IMR-90 (cell line): ENCODE measurements at regions not wholly inside any gene's neighbourhood (a gene's known extent, or its start where the extent isn't known, plus 50 kb on each side); places are given as distances from the start of the nearest gene placed in this dataset.

Experiments
- ATAC-seq: fragments of 200-7000 bp; cut with Tn5 transposase; 2 replicates; pipeline ENCODE4 v1.9.1; 2020; ENCODE audit warnings: low read depth, mild to moderate bottlenecking, moderate library complexity
- BruUV-seq: library from RNA; stranded (reverse); fragments of 400-500 nt; replicated peaks from 2 replicates; lab custom pipeline; 2021; lab: Mats Ljungman, UMichigan
- CTCF ChIA-PET: fragments of 300-600 bp; formaldehyde crosslinking; extraction: SDS; loops from one replicate; lab custom pipeline; 2021; ENCODE audit warnings: antibody characterized with exemption; lab: Yijun Ruan, JAX
- POLR2A ChIA-PET: fragments of 300-600 bp; sonication (Branson Sonifier 250); formaldehyde crosslinking; loops from one replicate; lab custom pipeline; 2022; ENCODE audit warnings: antibody characterized with exemption; ENCODE audit not compliant: unreplicated experiment; lab: Charles Lee
- DNase-seq: peaks from one replicate; pipeline ENCODE4 v3.0.0; 2013
- H2AFZ ChIP-seq: replicated peaks from 2 replicates; pipeline ENCODE3; 2013; ENCODE audit warnings: low read length, mild to moderate bottlenecking; ENCODE audit not compliant: poor library complexity
- H2AK5ac ChIP-seq: 2 replicates; pipeline ENCODE4 v1.6.1; 2013; ENCODE audit warnings: low read depth, low read length, inconsistent platforms
- H2AK9ac ChIP-seq: replicated peaks from 2 replicates; pipeline ENCODE3; 2013; ENCODE audit warnings: mild to moderate bottlenecking, low read depth, low read length, moderate library complexity; ENCODE audit not compliant: poor library complexity
- H2BK120ac ChIP-seq: 2 replicates; pipeline ENCODE4 v1.6.1; 2013; ENCODE audit warnings: low read depth, low read length, inconsistent platforms
- H2BK15ac ChIP-seq: 3 replicates; pipeline ENCODE4 v1.6.1; 2013; ENCODE audit warnings: low read depth, low read length, inconsistent platforms
- H2BK20ac ChIP-seq: 2 replicates; pipeline ENCODE4 v1.6.1; 2013; ENCODE audit warnings: low read depth, mild to moderate bottlenecking, inconsistent platforms, low read length, moderate library complexity
- H2BK5ac ChIP-seq: 2 replicates; pipeline ENCODE4 v1.6.1; 2013; ENCODE audit warnings: mild to moderate bottlenecking, low read depth, low read length, inconsistent platforms; ENCODE audit not compliant: poor library complexity, severe bottlenecking
- H3K14ac ChIP-seq: replicated peaks from 2 replicates; pipeline ENCODE4 v1.6.1; 2013; ENCODE audit warnings: low read depth, low read length, inconsistent platforms
- H3K18ac ChIP-seq: 2 replicates; pipeline ENCODE4 v1.6.1; 2013; ENCODE audit warnings: low read depth, low read length, control low read depth
- H3K23ac ChIP-seq: 2 replicates; pipeline ENCODE4 v1.6.1; 2013; ENCODE audit warnings: low read depth, low read length, inconsistent platforms
- H3K27ac ChIP-seq: 2 replicates; pipeline ENCODE4 v1.5.1; 2013; ENCODE audit warnings: mild to moderate bottlenecking, control low read depth, low read length; ENCODE audit not compliant: insufficient read depth
- H3K27me3 ChIP-seq: 2 replicates; pipeline ENCODE4 v1.6.1; 2013; ENCODE audit warnings: low read length; ENCODE audit not compliant: control insufficient read depth, insufficient read depth
- H3K36me3 ChIP-seq: 2 replicates; pipeline ENCODE4 v1.6.1; 2013; ENCODE audit warnings: low read length, mixed read lengths; ENCODE audit not compliant: control insufficient read depth, insufficient read depth
- H3K4ac ChIP-seq: 2 replicates; pipeline ENCODE4 v1.6.1; 2013; ENCODE audit warnings: low read depth, low read length, inconsistent platforms
- H3K4me1 ChIP-seq: 2 replicates; pipeline ENCODE4 v1.6.1; 2013; ENCODE audit warnings: low read length, mixed read lengths; ENCODE audit not compliant: control insufficient read depth, insufficient read depth
- H3K4me2 ChIP-seq: 2 replicates; pipeline ENCODE4 v1.6.1; 2013; ENCODE audit warnings: low read depth, mild to moderate bottlenecking, control low read depth, low read length, moderate library complexity
- H3K4me3 ChIP-seq: 2 replicates; pipeline ENCODE4 v1.5.1; 2013; ENCODE audit warnings: low read depth, mild to moderate bottlenecking, control low read depth, low read length, moderate library complexity; ENCODE audit not compliant: insufficient read depth
- H3K56ac ChIP-seq: 2 replicates; pipeline ENCODE4 v1.6.1; 2013; ENCODE audit warnings: low read length, inconsistent platforms; ENCODE audit not compliant: insufficient read depth; ENCODE audit errors: extremely low read depth
- H3K79me1 ChIP-seq, 2 experiments: 2 replicates each; pipeline ENCODE4 v1.6.1; 2013; ENCODE audit warnings: low read length in 2 of 2, inconsistent platforms in 1 of 2, low read depth in 1 of 2
- H3K9ac ChIP-seq: 2 replicates; pipeline ENCODE4 v1.6.1; 2013; ENCODE audit warnings: low read depth, low read length, control low read depth
- H3K9me1 ChIP-seq: 2 replicates; pipeline ENCODE4 v1.6.1; 2013; ENCODE audit warnings: low read length, inconsistent platforms; ENCODE audit not compliant: insufficient read depth
- H3K9me3 ChIP-seq: 2 replicates; pipeline ENCODE4 v1.6.1; 2013; ENCODE audit warnings: low read length; ENCODE audit not compliant: control insufficient read depth, insufficient read depth
- H4K20me1 ChIP-seq: 2 replicates; pipeline ENCODE4 v1.6.1; 2013; ENCODE audit warnings: low read length, inconsistent platforms; ENCODE audit not compliant: insufficient read depth
- H4K5ac ChIP-seq: 2 replicates; pipeline ENCODE4 v1.6.1; 2013; ENCODE audit warnings: mild to moderate bottlenecking, low read depth, low read length, control low read depth
- H4K8ac ChIP-seq, 2 experiments: 2 replicates each; pipeline ENCODE4 v1.6.1; 2013; ENCODE audit warnings: low read depth in 2 of 2, low read length in 2 of 2, control low read depth in 1 of 2, inconsistent platforms in 1 of 2
- H4K91ac ChIP-seq: 2 replicates; pipeline ENCODE4 v1.6.1; 2013; ENCODE audit warnings: low read depth, low read length, inconsistent platforms; ENCODE audit not compliant: insufficient read depth
- ELK1 ChIP-seq: fragments of 150-350 bp; IDR thresholded peaks from 2 replicates; pipeline ENCODE4 v1.6.1; 2016; ENCODE audit warnings: low read depth, mild to moderate bottlenecking, low read length, moderate library complexity, borderline replicate concordance
- MAZ ChIP-seq: IDR thresholded peaks from 2 replicates; pipeline ENCODE4 v1.6.1; 2012; ENCODE audit warnings: low read depth, mild to moderate bottlenecking, low read length, improper control_type of control experiment, moderate library complexity, borderline replicate concordance
- NFE2L2 ChIP-seq: fragments of 150-350 bp; IDR thresholded peaks from 2 replicates; pipeline ENCODE4 v1.6.1; 2016; ENCODE audit warnings: low read depth, mild to moderate bottlenecking, low read length
- RAD21 ChIP-seq: IDR thresholded peaks from 2 replicates; pipeline ENCODE4 v1.6.1; 2012; ENCODE audit warnings: low read length, improper control_type of control experiment
- RFX5 ChIP-seq: IDR thresholded peaks from 2 replicates; pipeline ENCODE4 v1.8.0; 2012; ENCODE audit warnings: low read depth, mild to moderate bottlenecking, low read length, moderate library complexity
- WGBS, 2 experiments: methylation state at CpG; one replicate each; pipeline versions ENCODE4 v1.1.5 to v1.1.7; 2013; ENCODE audit warnings: missing lambda C conversion rate in 2 of 2; ENCODE audit not compliant: insufficient read length in 1 of 2; ENCODE audit errors: extremely low coverage in 2 of 2; 5-methylcytosine and 5-hydroxymethylcytosine counted together
- dilution Hi-C: fragments of 300-500 bp; cut with HindIII; formaldehyde crosslinking; loops from one replicate; pipeline ENCODE4 v1.14.3; 2018; ENCODE audit warnings: low sequenced_read_pairs; ENCODE audit not compliant: unreplicated experiment
- in situ Hi-C: fragments of 300-500 bp; cut with MboI; formaldehyde crosslinking; loops from 3 replicates; pipeline ENCODE4 v1.14.3; 2019; ENCODE audit warnings: low sequenced_read_pairs, inconsistent platforms, mixed read lengths
- intact Hi-C: fragments of 100-400 bp; cut with micrococcal nuclease; formaldehyde crosslinking; loops from 2 replicates; pipeline ENCODE4 v1.10.0; 2022
- TF ChIP-seq, protein P1 (sequence below): fragments of 150-350 bp; IDR thresholded peaks from 2 replicates; pipeline ENCODE4 v1.6.1; 2017; ENCODE audit warnings: mild to moderate bottlenecking, antibody characterized with exemption, low read length, low read depth

GRCh38 chr10:21170216-21170615, 273.1 kb upstream of the NEBL start:
- Histone ChIP-seq H3K14ac (no peak overlapping the region), H4K20me1 (no peaks in the 10 kb centered on the region), H2BK120ac (no peak overlapping the region), H3K4me2 (no peak overlapping the region), H3K4me3 (no peak overlapping the region), H3K27ac (no peak overlapping the region), H4K91ac (no peak overlapping the region), H3K4me1 (no peaks in the 10 kb centered on the region), H3K9me3 (no peaks in the 10 kb centered on the region), H3K27me3 (peaks cover 27% of the 10 kb centered on the region), H2BK20ac (no peak overlapping the region), H3K36me3 (no peaks in the 10 kb centered on the region), H2AK5ac (no peak overlapping the region), H3K18ac (no peak overlapping the region), H3K23ac (no peak overlapping the region), H4K5ac (no peak overlapping the region), H3K56ac (no peak overlapping the region), H3K79me1 (no peaks in the 10 kb centered on the region), H3K4ac (no peak overlapping the region), H2AK9ac (no peak overlapping the region), H3K9me1 (no peaks in the 10 kb centered on the region), H3K9ac (no peak overlapping the region), H2BK15ac (no peak overlapping the region), H4K8ac (no peak overlapping the region), H2AFZ (no peak overlapping the region), H2BK5ac (no peak overlapping the region)
- CTCF ChIA-PET, result no interaction called here
- in situ Hi-C loops, result no loop called here
- DNase-seq, result no peak
- TF ChIP-seq ELK1 (no peak), RFX5 (no peak), MAZ (no peak), RAD21 (no peak), NFE2L2 (no peak)
- TF ChIP-seq, protein P1, sequence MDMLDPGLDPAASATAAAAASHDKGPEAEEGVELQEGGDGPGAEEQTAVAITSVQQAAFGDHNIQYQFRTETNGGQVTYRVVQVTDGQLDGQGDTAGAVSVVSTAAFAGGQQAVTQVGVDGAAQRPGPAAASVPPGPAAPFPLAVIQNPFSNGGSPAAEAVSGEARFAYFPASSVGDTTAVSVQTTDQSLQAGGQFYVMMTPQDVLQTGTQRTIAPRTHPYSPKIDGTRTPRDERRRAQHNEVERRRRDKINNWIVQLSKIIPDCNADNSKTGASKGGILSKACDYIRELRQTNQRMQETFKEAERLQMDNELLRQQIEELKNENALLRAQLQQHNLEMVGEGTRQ, result no peak
- POLR2A ChIA-PET, result no interaction called here
- whole genome bisulfite sequencing, 2 experiments, result no CpG with 5 or more reads among the region's 5 CpGs
- dilution Hi-C loops, result no loop called here
- intact Hi-C loops, result no loop called here
- no TSS peak for BruUV-seq
- no peak for ATAC-seq
